CD14-positive monocyte (primary cell): ENCODE measurements at regions not wholly inside any gene's neighbourhood (a gene's known extent, or its start where the extent isn't known, plus 50 kb on each side); places are given as distances from the start of the nearest gene placed in this dataset.

Experiments used
- DNase-seq, 3 donors: peaks; one replicate each; pipeline ENCODE4 v3.0.0-alpha.2; 2011 to 2022
- H2AFZ ChIP-seq: 2 replicates; pipeline ENCODE4 v1.6.0; 2012; ENCODE audit warnings: mild to moderate bottlenecking, low read depth, low read length, inconsistent platforms; ENCODE audit not compliant: insufficient read depth, poor library complexity, severe bottlenecking
- H3K27ac ChIP-seq, 2 donors: 1 replicate in 1 of 2; 2 replicates in 1 of 2; pipeline ENCODE4 v1.5.1; 2012 to 2013; ENCODE audit warnings: low read length in 2 of 2, control low read depth in 1 of 2, inconsistent platforms in 1 of 2, low read depth in 1 of 2, mild to moderate bottlenecking in 1 of 2
- H3K27me3 ChIP-seq, 2 donors: one replicate each; pipeline versions ENCODE4 v1.6.0 to v1.6.1; 2011 to 2013; ENCODE audit warnings: low read length in 2 of 2; ENCODE audit not compliant: control insufficient read depth in 2 of 2, insufficient read depth in 2 of 2
- H3K36me3 ChIP-seq, 2 donors: replicated peaks in 1 of 2; 1 replicate in 1 of 2; 2 replicates in 1 of 2; pipeline versions ENCODE4 v1.5.1 to v1.6.1; 2012 to 2013; ENCODE audit warnings: low read length in 2 of 2, control low read depth in 1 of 2, inconsistent platforms in 1 of 2, mild to moderate bottlenecking in 1 of 2; ENCODE audit not compliant: insufficient read depth in 2 of 2, control insufficient read depth in 1 of 2
- H3K4me1 ChIP-seq, 2 donors: 1 replicate in 1 of 2; 2 replicates in 1 of 2; pipeline versions ENCODE4 v1.5.1 to v1.6.1; 2012 to 2013; ENCODE audit warnings: low read length in 2 of 2, control low read depth in 1 of 2, inconsistent platforms in 1 of 2, mild to moderate bottlenecking in 1 of 2, moderate library complexity in 1 of 2; ENCODE audit not compliant: insufficient read depth in 2 of 2, control insufficient read depth in 1 of 2
- H3K4me2 ChIP-seq: replicated peaks from 2 replicates; pipeline ENCODE3; 2012; ENCODE audit warnings: low read length, moderate library complexity, mild to moderate bottlenecking; ENCODE audit not compliant: poor library complexity, severe bottlenecking; ENCODE audit errors: extremely low read depth
- H3K4me3 ChIP-seq, 3 experiments: fragments of 200-600 bp in 1 of 3; sonication (generic) in 1 of 3; replicated peaks in 1 of 3; 1 replicate in 2 of 3; 2 replicates in 1 of 3; pipeline ENCODE4 v1.5.1; 2011 to 2013; ENCODE audit warnings: low read length in 3 of 3, mild to moderate bottlenecking in 3 of 3, control low read depth in 2 of 3, low read depth in 2 of 3, inconsistent platforms in 1 of 3, moderate library complexity in 1 of 3
- H3K79me2 ChIP-seq: 2 replicates; pipeline ENCODE4 v1.6.0; 2012; ENCODE audit warnings: mild to moderate bottlenecking, control low read depth, inconsistent platforms, low read length, moderate library complexity; ENCODE audit not compliant: insufficient read depth
- H3K9ac ChIP-seq: 2 replicates; pipeline ENCODE4 v1.6.0; 2017; ENCODE audit warnings: low read length, mild to moderate bottlenecking; ENCODE audit not compliant: insufficient read depth, poor library complexity, severe bottlenecking
- H3K9me3 ChIP-seq, 2 donors: replicated peaks in 1 of 2; 1 replicate in 1 of 2; 2 replicates in 1 of 2; pipeline versions ENCODE4 v1.5.1 to v1.6.1; 2012 to 2013; ENCODE audit warnings: low read length in 2 of 2, control low read depth in 1 of 2; ENCODE audit not compliant: control insufficient read depth in 1 of 2, insufficient read depth in 1 of 2
- H4K20me1 ChIP-seq: 2 replicates; pipeline ENCODE4 v1.6.0; 2012; ENCODE audit warnings: mild to moderate bottlenecking, low read length, control low read depth, moderate library complexity; ENCODE audit not compliant: insufficient read depth
- H3K27ac Mint-ChIP-seq, 7 donors: one replicate each; pipeline ENCODE4 v1.8.0; 2020; ENCODE audit warnings: mild to moderate bottlenecking in 7 of 7, mixed read lengths in 7 of 7, moderate library complexity in 6 of 7, inconsistent platforms in 2 of 7
- H3K27me3 Mint-ChIP-seq, 3 donors: one replicate each; pipeline ENCODE4 v1.8.0; 2021 to 2022; ENCODE audit warnings: low read depth in 3 of 3, mild to moderate bottlenecking in 3 of 3, mixed read lengths in 3 of 3, moderate library complexity in 3 of 3, inconsistent platforms in 1 of 3
- H3K36me3 Mint-ChIP-seq, 2 donors: one replicate each; pipeline ENCODE4 v1.8.0; 2020; ENCODE audit warnings: mixed read lengths in 2 of 2, inconsistent platforms in 1 of 2, mild to moderate bottlenecking in 1 of 2
- H3K4me1 Mint-ChIP-seq: one replicate; pipeline ENCODE4 v1.8.0; 2020; ENCODE audit warnings: mild to moderate bottlenecking, mixed read lengths
- H3K4me3 Mint-ChIP-seq, 2 donors: one replicate each; pipeline ENCODE4 v1.8.0; 2020; ENCODE audit warnings: mild to moderate bottlenecking in 2 of 2, mixed read lengths in 2 of 2, moderate library complexity in 1 of 2
- H3K9me3 Mint-ChIP-seq, 7 donors: one replicate each; pipeline ENCODE4 v1.8.0; 2020 to 2022; ENCODE audit warnings: mixed read lengths in 7 of 7, mild to moderate bottlenecking in 6 of 7, moderate library complexity in 6 of 7, inconsistent platforms in 2 of 7
- CTCF ChIP-seq: fragments of 200-600 bp; IDR thresholded peaks from one replicate; pipeline ENCODE4 v1.8.0; 2022; ENCODE audit warnings: antibody characterized with exemption, mild to moderate bottlenecking
- WGBS: methylation state at CpG from one replicate; pipeline ENCODE4 v1.1.5; 2013; ENCODE audit warnings: missing lambda C conversion rate; ENCODE audit not compliant: insufficient coverage; 5-methylcytosine and 5-hydroxymethylcytosine counted together
- intact Hi-C, 2 donors: fragments of 100-400 bp; cut with micrococcal nuclease; formaldehyde crosslinking; loops; one replicate each; pipeline versions ENCODE4 v1.15.0 to v1.15.1; 2023

- H3K9me3 Mint-ChIP-seq = peaks cover 0 to 3% (median 2%) of the 10 kb centered on the region in 7 donors
- no peak for DNase-seq
- H3K36me3 Mint-ChIP-seq = no peaks in the 10 kb centered on the region
- no peak for TF ChIP-seq CTCF
- no peak overlapping the region for H3K27ac Mint-ChIP-seq
- H3K27me3 Mint-ChIP-seq = peaks cover 0 to 3% (median 0%) of the 10 kb centered on the region in 3 donors
- intact Hi-C loops = no loop called here
- Histone ChIP-seq H3K79me2 (no peaks in the 10 kb centered on the region), H3K4me3 (no peak overlapping the region), H3K27ac (no peak overlapping the region), H3K27me3 (no peaks in the 10 kb centered on the region), H3K9ac (no peak overlapping the region), H3K9me3 (no peaks in the 10 kb centered on the region), H3K36me3 (no peaks in the 10 kb centered on the region), H3K4me1 (peaks cover 0 to 3% of the 10 kb centered on the region in 2 donors), H4K20me1 (no peaks in the 10 kb centered on the region), H3K4me2 (no peak overlapping the region), H2AFZ (no peak overlapping the region)
- no peak overlapping the region for H3K4me3 Mint-ChIP-seq
- peaks cover 8% of the 10 kb centered on the region for H3K4me1 Mint-ChIP-seq
- no CpG with 5 or more reads among the region's 2 CpGs for WGBS
Measured at GRCh38 chr10:4196771-4197390, 411.9 kb upstream of the KLF6 start.

- H3K9me3 ChIP-seq = no peaks in the 10 kb centered on the region
- H3K4me2 ChIP-seq = no peak overlapping the region
- H3K36me3 ChIP-seq = no peaks in the 10 kb centered on the region
- no peaks in the 10 kb centered on the region for H3K4me1 ChIP-seq
- no peaks in the 10 kb centered on the region for H3K36me3 Mint-ChIP-seq
- WGBS = no CpG with 5 or more reads among the region's 3 CpGs
- H3K27ac ChIP-seq = no peak overlapping the region
- H4K20me1 ChIP-seq = no peaks in the 10 kb centered on the region
- no peak for DNase-seq
- no peak overlapping the region for H3K27ac Mint-ChIP-seq
- H3K9ac ChIP-seq = no peak overlapping the region
- no peak overlapping the region for H3K4me3 ChIP-seq
- H2AFZ ChIP-seq = no peak overlapping the region
- H3K79me2 ChIP-seq = no peaks in the 10 kb centered on the region
- peaks cover 0 to 3% (median 0%) of the 10 kb centered on the region in 3 donors for H3K27me3 Mint-ChIP-seq
- H3K4me3 Mint-ChIP-seq = no peak overlapping the region
- no peak for TF ChIP-seq CTCF
- intact Hi-C loops = no loop called here
- H3K4me1 Mint-ChIP-seq = peaks cover 5% of the 10 kb centered on the region
- peaks cover 0 to 3% (median 2%) of the 10 kb centered on the region in 7 donors for H3K9me3 Mint-ChIP-seq
- H3K27me3 ChIP-seq = no peaks in the 10 kb centered on the region
Measured at GRCh38 chr10:4196183-4196582, 411.2 kb upstream of the KLF6 start.
